Esophagus muscularis mucosa (tissue), 4 donors: ENCODE measurements at regions not wholly inside any gene's neighbourhood (a gene's known extent, or its start where the extent isn't known, plus 50 kb on each side); places are given as distances from the start of the nearest gene placed in this dataset.
"Not testable (repeated sequence)": the region's sequence is repeated elsewhere in the genome, so short reads cannot be mapped to it uniquely, and the experiment has no call there.

Experiments
- DNase-seq: peaks from one replicate; pipeline ENCODE4 v3.0.0-alpha.2; 2017; ENCODE audit errors: extremely low spot score
- H3K27ac ChIP-seq, 4 donors: fragments of 200-600 bp; sonication (generic); replicated peaks in 1 of 4; 1 replicate in 3 of 4; 2 replicates in 1 of 4; pipeline ENCODE4 v1.5.1; 2016 to 2019; ENCODE audit warnings: mild to moderate bottlenecking in 1 of 4
- H3K27me3 ChIP-seq, 4 donors: fragments of 200-600 bp; sonication (generic); one replicate each; pipeline versions ENCODE4 v1.5.1 to v1.6.0; 2016 to 2019
- H3K36me3 ChIP-seq, 4 donors: fragments of 200-600 bp; sonication (generic); one replicate each; pipeline ENCODE4 v1.5.1; 2016 to 2019
- H3K4me1 ChIP-seq, 4 donors: fragments of 200-600 bp; sonication (generic); one replicate each; pipeline ENCODE4 v1.5.1; 2016 to 2019
- H3K4me3 ChIP-seq, 4 donors: fragments of 200-600 bp; sonication (generic); 1 replicate in 2 of 4; 2 replicates in 2 of 4; pipeline ENCODE4 v1.5.1; 2016 to 2019; ENCODE audit warnings: mild to moderate bottlenecking in 4 of 4, moderate library complexity in 1 of 4
- H3K9me3 ChIP-seq, 4 donors: fragments of 200-600 bp; sonication (generic); 1 replicate in 3 of 4; 2 replicates in 1 of 4; pipeline ENCODE4 v1.5.1; 2016 to 2019
- CTCF ChIP-seq, 3 experiments: fragments of 200-600 bp in 2 of 3; fragments of 450-650 bp in 1 of 3; sonication (generic) in 2 of 3; IDR thresholded peaks; one replicate each; pipeline ENCODE4 v1.5.1; 2017 to 2019; ENCODE audit warnings: antibody characterized with exemption in 3 of 3, mild to moderate bottlenecking in 2 of 3, moderate library complexity in 1 of 3
- EP300 ChIP-seq: sonication (generic); formaldehyde crosslinking; IDR thresholded peaks from one replicate; pipeline ENCODE4 v1.6.1; 2017; ENCODE audit warnings: antibody characterized with exemption
- POLR2A ChIP-seq: fragments of 450-650 bp; IDR thresholded peaks from one replicate; pipeline ENCODE4 v1.6.1; 2017; ENCODE audit warnings: antibody characterized with exemption, moderate library complexity, mild to moderate bottlenecking, low read depth
- POLR2AphosphoS5 ChIP-seq, 2 donors: sonication (generic); formaldehyde crosslinking; IDR thresholded peaks; one replicate each; pipeline ENCODE4 v1.6.1; 2017; ENCODE audit warnings: antibody characterized with exemption in 2 of 2
- WGBS: methylation state at CpG from one replicate; pipeline ENCODE4 v1.1.5; 2018; 5-methylcytosine and 5-hydroxymethylcytosine counted together
- intact Hi-C: fragments of 100-400 bp; cut with DNase I; formaldehyde crosslinking; loops from one replicate; pipeline ENCODE4 v1.15.1; 2023

- Histone ChIP-seq H3K36me3 (no peaks in the 10 kb centered on the region), H3K27ac (no peak overlapping the region), H3K4me1 (peaks cover 6 to 23% (median 14%) of the 10 kb centered on the region in 4 donors), H3K9me3 (no peaks in the 10 kb centered on the region), H3K4me3 (no peak overlapping the region), H3K27me3 (no peaks in the 10 kb centered on the region)
- no peak for TF ChIP-seq POLR2A
- TF ChIP-seq EP300, result no peak
- TF ChIP-seq CTCF (IDR thresholded peaks at IDR 0.05), result no peak
- no peak for TF ChIP-seq POLR2AphosphoS5 (IDR thresholded peaks at IDR 0.05)
- 78% methylated on average over 8 of the region's 8 CpGs for WGBS
- intact Hi-C loops, result no loop called here
- no peak for DNase-seq
Measured at GRCh38 chr18:1017227-1018058, 112.8 kb downstream of the ADCYAP1 start.

- 48% methylated on average over 5 of the region's 5 CpGs for WGBS
- Histone ChIP-seq H3K4me1 (peaks cover 6 to 23% (median 14%) of the 10 kb centered on the region in 4 donors), H3K36me3 (no peaks in the 10 kb centered on the region), H3K27ac (no peak overlapping the region), H3K9me3 (no peaks in the 10 kb centered on the region), H3K4me3 (no peak overlapping the region), H3K27me3 (no peaks in the 10 kb centered on the region)
- intact Hi-C loops, result no loop called here
- TF ChIP-seq POLR2A (no peak), POLR2AphosphoS5 (IDR thresholded peaks at IDR 0.05) (no peak)
- DNase-seq, result no peak
Measured at GRCh38 chr18:1018181-1018681, 113.6 kb downstream of the ADCYAP1 start.

- H3K27ac ChIP-seq, result no peak overlapping the region
- intact Hi-C loops, result no loop called here
- 32% methylated on average over 3 of the region's 3 CpGs for WGBS
Measured at GRCh38 chr18:1019191-1019590, 114.5 kb downstream of the ADCYAP1 start.

GRCh38 chr18:1020731-1021344, 116.2 kb downstream of the ADCYAP1 start:
- TF ChIP-seq CTCF (IDR thresholded peaks at IDR 0.05), result no peak
- TF ChIP-seq EP300, result no peak
- no peak for TF ChIP-seq POLR2A
- no peak for TF ChIP-seq POLR2AphosphoS5 (IDR thresholded peaks at IDR 0.05)
- H3K36me3 ChIP-seq, result no peaks in the 10 kb centered on the region
- intact Hi-C loops, result no loop called here
- no peaks in the 10 kb centered on the region for H3K9me3 ChIP-seq
- no peak overlapping the region for H3K4me3 ChIP-seq
- H3K4me1 ChIP-seq, result peaks cover 0 to 2% (median under 1%) of the 10 kb centered on the region in 4 donors
- WGBS, result 83% methylated on average over 2 of the region's 2 CpGs
- H3K27ac ChIP-seq, result no peak overlapping the region
- H3K27me3 ChIP-seq, result no peaks in the 10 kb centered on the region
- no peak for DNase-seq

More at GRCh38 chr18:1019191-1019590, 114.5 kb downstream of the ADCYAP1 start:
- Histone ChIP-seq H3K4me3 (no peak overlapping the region), H3K27me3 (no peaks in the 10 kb centered on the region), H3K9me3 (no peaks in the 10 kb centered on the region), H3K4me1 (peaks cover 6 to 19% (median 13%) of the 10 kb centered on the region in 4 donors), H3K36me3 (no peaks in the 10 kb centered on the region)
- no peak for TF ChIP-seq POLR2A
- TF ChIP-seq POLR2AphosphoS5 (IDR thresholded peaks at IDR 0.05), result no peak
- no peak for TF ChIP-seq CTCF (IDR thresholded peaks at IDR 0.05)
- no peak for TF ChIP-seq EP300
- DNase-seq, result no peak

GRCh38 chr18:1026930-1027329, 122.3 kb downstream of the ADCYAP1 start:
- no peak for DNase-seq
- peaks cover 0 to 19% (median 11%) of the 10 kb centered on the region in 4 donors for H3K9me3 ChIP-seq
- intact Hi-C loops, result no loop called here
- H3K27me3 ChIP-seq, result peaks cover 0 to 3% (median 0%) of the 10 kb centered on the region in 4 donors
- H3K36me3 ChIP-seq, result no peaks in the 10 kb centered on the region
- no peaks in the 10 kb centered on the region for H3K4me1 ChIP-seq
- 89% methylated on average over 1 of the region's 1 CpG for WGBS
- no peak for TF ChIP-seq POLR2A
- no peak for TF ChIP-seq CTCF (IDR thresholded peaks at IDR 0.05)
- no peak overlapping the region for H3K4me3 ChIP-seq
- H3K27ac ChIP-seq, result no peak overlapping the region

GRCh38 chr18:1033092-1033491, 128.4 kb downstream of the ADCYAP1 start:
- H3K4me3 ChIP-seq, H3K27me3 ChIP-seq, H3K36me3 ChIP-seq, H3K27ac ChIP-seq, intact Hi-C loops, H3K4me1 ChIP-seq, DNase-seq: not testable (repeated sequence)
- H3K9me3 ChIP-seq, result peaks cover 0 to 15% (median 11%) of the 10 kb centered on the region in 4 donors
- WGBS, result 89% methylated on average over 3 of the region's 3 CpGs
